Right renal pelvis (tissue), 4 donors: ENCODE measurements at regions not wholly inside any gene's neighbourhood (a gene's known extent, or its start where the extent isn't known, plus 50 kb on each side); places are given as distances from the start of the nearest gene placed in this dataset.

ENCODE experiments used
- DNase-seq, 4 donors: peaks; one replicate each; pipeline ENCODE4 v3.0.0-alpha.2; 2013; ENCODE audit warnings: low read depth in 4 of 4, low spot score in 3 of 4, missing footprints in 1 of 4

- no peak for DNase-seq
Measured at GRCh38 chr1:219365451-219365850, 191.8 kb downstream of the LYPLAL1 start.

- no peak for DNase-seq
Measured at GRCh38 chr1:219362702-219363101, 189.0 kb downstream of the LYPLAL1 start.

GRCh38 chr1:219359126-219359525 is 185.4 kb downstream of the LYPLAL1 start:
- DNase-seq = no peak

GRCh38 chr1:219358080-219358479 is 184.4 kb downstream of the LYPLAL1 start:
- DNase-seq = no peak

GRCh38 chr1:219354962-219355361 is 181.3 kb downstream of the LYPLAL1 start:
- DNase-seq = no peak

- DNase-seq = no peak
Measured at GRCh38 chr1:219352961-219353651, 179.4 kb downstream of the LYPLAL1 start.

GRCh38 chr1:219350172-219350931 is 176.7 kb downstream of the LYPLAL1 start:
- no peak for DNase-seq

GRCh38 chr1:219347921-219348391 is 174.3 kb downstream of the LYPLAL1 start:
- DNase-seq = no peak

- DNase-seq = no peak
Measured at GRCh38 chr1:219347376-219347775, 173.7 kb downstream of the LYPLAL1 start.

- no peak for DNase-seq
Measured at GRCh38 chr1:219345953-219346352, 172.3 kb downstream of the LYPLAL1 start.

- DNase-seq = no peak
Measured at GRCh38 chr1:219342836-219343235, 169.2 kb downstream of the LYPLAL1 start.

GRCh38 chr1:219340796-219341195 is 167.1 kb downstream of the LYPLAL1 start:
- DNase-seq = no peak

- DNase-seq = no peak
Measured at GRCh38 chr1:219339466-219339865, 165.8 kb downstream of the LYPLAL1 start.

GRCh38 chr1:219337588-219337987 is 163.9 kb downstream of the LYPLAL1 start:
- no peak for DNase-seq

- no peak for DNase-seq
Measured at GRCh38 chr1:219333626-219334025, 159.9 kb downstream of the LYPLAL1 start.

GRCh38 chr1:219331424-219331823 is 157.7 kb downstream of the LYPLAL1 start:
- no peak for DNase-seq

- DNase-seq = no peak
Measured at GRCh38 chr1:219330669-219331068, 157.0 kb downstream of the LYPLAL1 start.

GRCh38 chr1:219330001-219330400 is 156.3 kb downstream of the LYPLAL1 start:
- no peak for DNase-seq

GRCh38 chr1:219329578-219329977 is 155.9 kb downstream of the LYPLAL1 start:
- DNase-seq = no peak

GRCh38 chr1:219326843-219327242 is 153.2 kb downstream of the LYPLAL1 start:
- DNase-seq = no peak

- no peak for DNase-seq
Measured at GRCh38 chr1:219325368-219325742, 151.7 kb downstream of the LYPLAL1 start.
